ENCODE measurements at regions not wholly inside any gene's neighbourhood (a gene's known extent, or its start where the extent isn't known, plus 50 kb on each side); places are given as distances from the start of the nearest gene placed in this dataset.

DNA sequence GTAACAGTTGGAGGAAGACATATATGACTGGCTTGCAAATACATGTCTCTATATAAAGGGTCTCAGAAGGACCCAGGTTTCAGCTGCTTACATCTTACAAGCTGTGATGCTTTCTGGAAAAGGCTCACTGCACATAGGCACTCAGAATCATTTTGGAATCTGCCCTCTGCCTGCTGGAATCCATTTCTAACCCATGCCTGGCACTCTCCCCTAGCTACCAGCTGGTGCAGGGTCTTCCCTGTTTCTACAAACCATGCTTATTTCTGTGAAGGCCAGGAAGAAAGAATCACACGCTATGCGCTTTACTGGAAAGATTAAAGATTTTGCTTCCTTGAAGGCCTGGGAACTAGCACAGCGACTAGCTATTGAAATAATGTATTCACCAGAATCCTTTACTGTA, 151.3 kb downstream of the DICER1 start:
- TF ChIP-seq, protein P1, sequence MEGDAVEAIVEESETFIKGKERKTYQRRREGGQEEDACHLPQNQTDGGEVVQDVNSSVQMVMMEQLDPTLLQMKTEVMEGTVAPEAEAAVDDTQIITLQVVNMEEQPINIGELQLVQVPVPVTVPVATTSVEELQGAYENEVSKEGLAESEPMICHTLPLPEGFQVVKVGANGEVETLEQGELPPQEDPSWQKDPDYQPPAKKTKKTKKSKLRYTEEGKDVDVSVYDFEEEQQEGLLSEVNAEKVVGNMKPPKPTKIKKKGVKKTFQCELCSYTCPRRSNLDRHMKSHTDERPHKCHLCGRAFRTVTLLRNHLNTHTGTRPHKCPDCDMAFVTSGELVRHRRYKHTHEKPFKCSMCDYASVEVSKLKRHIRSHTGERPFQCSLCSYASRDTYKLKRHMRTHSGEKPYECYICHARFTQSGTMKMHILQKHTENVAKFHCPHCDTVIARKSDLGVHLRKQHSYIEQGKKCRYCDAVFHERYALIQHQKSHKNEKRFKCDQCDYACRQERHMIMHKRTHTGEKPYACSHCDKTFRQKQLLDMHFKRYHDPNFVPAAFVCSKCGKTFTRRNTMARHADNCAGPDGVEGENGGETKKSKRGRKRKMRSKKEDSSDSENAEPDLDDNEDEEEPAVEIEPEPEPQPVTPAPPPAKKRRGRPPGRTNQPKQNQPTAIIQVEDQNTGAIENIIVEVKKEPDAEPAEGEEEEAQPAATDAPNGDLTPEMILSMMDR (IDR thresholded peaks at IDR 0.05) = no peak
- TF ChIP-seq POLR2A (IDR thresholded peaks at IDR 0.05) = no peak

Measured in right lobe of liver (tissue), 4 donors.